Gastrocnemius medialis (tissue), 4 donors: ENCODE measurements at regions not wholly inside any gene's neighbourhood (a gene's known extent, or its start where the extent isn't known, plus 50 kb on each side); places are given as distances from the start of the nearest gene placed in this dataset.

Source experiments
- POLR2A ChIP-seq, 2 donors: fragments of 450-650 bp; IDR thresholded peaks; one replicate each; pipeline ENCODE4 v1.6.1; 2017; ENCODE audit warnings: antibody characterized with exemption in 2 of 2, mild to moderate bottlenecking in 2 of 2, moderate library complexity in 2 of 2
- TF ChIP-seq, protein P1 (sequence below), 5 experiments: fragments of 450-650 bp in 3 of 5; fragments of 200-600 bp in 2 of 5; sonication (generic) in 2 of 5; IDR thresholded peaks in 4 of 5; conservative IDR thresholded peaks in 1 of 5; 1 replicate in 4 of 5; 2 replicates in 1 of 5; pipeline ENCODE4 v1.5.1; 2016 to 2019; ENCODE audit warnings: antibody characterized with exemption in 5 of 5, mild to moderate bottlenecking in 3 of 5, moderate library complexity in 3 of 5

DNA sequence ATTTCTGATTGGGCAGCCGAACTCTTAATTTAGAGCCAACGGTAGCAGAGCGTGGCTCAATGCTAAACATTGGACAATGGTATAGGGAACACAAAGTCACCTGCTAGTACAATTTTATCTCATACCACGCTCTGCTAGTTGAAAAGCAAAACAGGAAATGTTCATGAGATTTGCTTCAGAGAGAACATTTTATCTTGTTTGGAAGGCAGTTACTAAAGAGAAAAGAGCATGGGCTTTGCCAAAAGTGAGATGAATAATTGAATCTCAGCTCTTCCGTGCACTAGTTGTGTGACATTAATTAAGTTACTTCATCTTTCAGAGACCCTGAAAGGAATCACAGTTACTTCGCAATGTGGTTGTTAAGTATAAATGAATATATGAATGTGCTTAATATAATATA is 161.5 kb upstream of the FAM13C start:
- TF ChIP-seq POLR2A (IDR thresholded peaks at IDR 0.05) = no peak
- TF ChIP-seq, protein P1, sequence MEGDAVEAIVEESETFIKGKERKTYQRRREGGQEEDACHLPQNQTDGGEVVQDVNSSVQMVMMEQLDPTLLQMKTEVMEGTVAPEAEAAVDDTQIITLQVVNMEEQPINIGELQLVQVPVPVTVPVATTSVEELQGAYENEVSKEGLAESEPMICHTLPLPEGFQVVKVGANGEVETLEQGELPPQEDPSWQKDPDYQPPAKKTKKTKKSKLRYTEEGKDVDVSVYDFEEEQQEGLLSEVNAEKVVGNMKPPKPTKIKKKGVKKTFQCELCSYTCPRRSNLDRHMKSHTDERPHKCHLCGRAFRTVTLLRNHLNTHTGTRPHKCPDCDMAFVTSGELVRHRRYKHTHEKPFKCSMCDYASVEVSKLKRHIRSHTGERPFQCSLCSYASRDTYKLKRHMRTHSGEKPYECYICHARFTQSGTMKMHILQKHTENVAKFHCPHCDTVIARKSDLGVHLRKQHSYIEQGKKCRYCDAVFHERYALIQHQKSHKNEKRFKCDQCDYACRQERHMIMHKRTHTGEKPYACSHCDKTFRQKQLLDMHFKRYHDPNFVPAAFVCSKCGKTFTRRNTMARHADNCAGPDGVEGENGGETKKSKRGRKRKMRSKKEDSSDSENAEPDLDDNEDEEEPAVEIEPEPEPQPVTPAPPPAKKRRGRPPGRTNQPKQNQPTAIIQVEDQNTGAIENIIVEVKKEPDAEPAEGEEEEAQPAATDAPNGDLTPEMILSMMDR (IDR thresholded peaks at IDR 0.05 in 4 of 5, conservative IDR thresholded peaks at IDR 0.05 in 1 of 5) = no peak
